ENCODE measurements at regions not wholly inside any gene's neighbourhood (a gene's known extent, or its start where the extent isn't known, plus 50 kb on each side); places are given as distances from the start of the nearest gene placed in this dataset.
"Not testable (repeated sequence)": the region's sequence is repeated elsewhere in the genome, so short reads cannot be mapped to it uniquely, and the experiment has no call there.

DNA sequence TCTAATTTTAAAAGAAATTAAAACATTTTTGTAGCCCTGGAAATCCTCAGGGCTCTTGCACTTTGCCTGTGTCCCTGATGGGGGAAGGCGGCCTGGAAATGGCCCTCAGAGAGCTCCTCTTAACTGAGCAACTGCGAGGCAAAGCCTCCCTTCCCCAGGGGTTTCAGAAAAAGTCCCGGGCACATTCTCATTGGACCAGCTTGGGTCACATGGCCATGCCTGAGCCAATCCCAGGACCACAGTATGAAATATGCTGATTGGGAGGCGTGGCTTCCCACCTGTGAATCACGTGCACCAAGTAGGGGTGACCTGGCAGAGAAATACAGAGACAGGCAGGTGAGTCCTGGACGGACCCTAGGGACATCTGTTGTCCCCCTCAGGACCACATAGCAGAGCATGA is 90.4 kb upstream of the SFSWAP start:
- H3K4me3 Mint-ChIP-seq, result peak overlapping the region; percentile 40
- peaks cover 56% of the 10 kb centered on the region for H3K4me1 Mint-ChIP-seq
- H3K27ac Mint-ChIP-seq (ENCODE audit: unreplicated experiment), result no peak overlapping the region
- TF ChIP-seq, protein P1, sequence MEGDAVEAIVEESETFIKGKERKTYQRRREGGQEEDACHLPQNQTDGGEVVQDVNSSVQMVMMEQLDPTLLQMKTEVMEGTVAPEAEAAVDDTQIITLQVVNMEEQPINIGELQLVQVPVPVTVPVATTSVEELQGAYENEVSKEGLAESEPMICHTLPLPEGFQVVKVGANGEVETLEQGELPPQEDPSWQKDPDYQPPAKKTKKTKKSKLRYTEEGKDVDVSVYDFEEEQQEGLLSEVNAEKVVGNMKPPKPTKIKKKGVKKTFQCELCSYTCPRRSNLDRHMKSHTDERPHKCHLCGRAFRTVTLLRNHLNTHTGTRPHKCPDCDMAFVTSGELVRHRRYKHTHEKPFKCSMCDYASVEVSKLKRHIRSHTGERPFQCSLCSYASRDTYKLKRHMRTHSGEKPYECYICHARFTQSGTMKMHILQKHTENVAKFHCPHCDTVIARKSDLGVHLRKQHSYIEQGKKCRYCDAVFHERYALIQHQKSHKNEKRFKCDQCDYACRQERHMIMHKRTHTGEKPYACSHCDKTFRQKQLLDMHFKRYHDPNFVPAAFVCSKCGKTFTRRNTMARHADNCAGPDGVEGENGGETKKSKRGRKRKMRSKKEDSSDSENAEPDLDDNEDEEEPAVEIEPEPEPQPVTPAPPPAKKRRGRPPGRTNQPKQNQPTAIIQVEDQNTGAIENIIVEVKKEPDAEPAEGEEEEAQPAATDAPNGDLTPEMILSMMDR (conservative IDR thresholded peaks at IDR 0.05), result no peak
- H3K9me3 Mint-ChIP-seq, result no peaks in the 10 kb centered on the region
- H3K27me3 Mint-ChIP-seq (ENCODE audit: low read depth), result peaks cover 8% of the 10 kb centered on the region
- H3K36me3 Mint-ChIP-seq (ENCODE audit: low read depth), result no peaks in the 10 kb centered on the region
- peak; percentile 15 for DNase-seq (ENCODE audit: low read depth, low spot score)

DNA sequence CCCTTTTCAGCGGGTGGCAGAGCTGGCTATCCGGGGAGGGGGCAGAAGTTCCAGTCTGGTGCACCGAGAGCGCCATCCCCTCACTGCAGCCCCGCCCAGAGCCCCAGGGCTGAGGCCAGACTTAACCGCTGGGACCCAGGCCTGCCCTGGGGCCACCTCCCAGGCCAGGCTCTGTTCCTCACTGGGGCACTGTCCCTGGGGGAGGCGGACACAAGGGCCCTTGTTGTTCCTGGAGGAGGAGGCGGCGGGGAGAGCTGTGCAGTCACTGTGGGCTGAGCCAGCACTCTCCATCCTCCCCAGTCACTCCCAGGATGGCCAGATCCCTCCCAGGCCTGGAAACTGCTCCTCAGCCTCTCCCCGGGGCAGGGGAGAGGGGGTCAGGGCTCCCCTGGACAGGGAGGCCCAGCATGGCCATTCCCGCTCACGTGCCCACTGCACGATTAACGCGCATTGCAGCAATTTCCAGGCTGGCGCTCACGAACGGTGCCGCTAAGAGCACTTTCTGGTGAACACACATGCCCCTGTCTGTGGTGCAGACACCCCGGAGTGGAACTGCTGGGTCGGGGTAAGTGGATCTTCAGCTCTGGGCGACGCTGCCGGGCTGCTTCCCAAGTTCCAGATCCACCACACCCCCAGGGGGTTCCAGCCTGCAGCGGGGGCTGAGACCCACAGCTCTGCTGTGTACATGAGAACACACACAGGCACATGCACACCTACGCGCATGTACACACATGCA is 89.8 kb upstream of the SFSWAP start:
- H3K9me3 Mint-ChIP-seq, result no peaks in the 10 kb centered on the region
- TF ChIP-seq, protein P1 (conservative IDR thresholded peaks at IDR 0.05), result no peak
- DNase-seq (ENCODE audit: low read depth, low spot score), result peak; percentile 57
- no peaks in the 10 kb centered on the region for H3K36me3 Mint-ChIP-seq (ENCODE audit: low read depth)
- H3K27me3 Mint-ChIP-seq (ENCODE audit: low read depth), result peaks cover 8% of the 10 kb centered on the region
- peak overlapping the region; percentile 62 for H3K4me3 Mint-ChIP-seq
- peaks cover 58% of the 10 kb centered on the region for H3K4me1 Mint-ChIP-seq
- H3K27ac Mint-ChIP-seq (ENCODE audit: unreplicated experiment), result peak overlapping the region; percentile 67

DNA sequence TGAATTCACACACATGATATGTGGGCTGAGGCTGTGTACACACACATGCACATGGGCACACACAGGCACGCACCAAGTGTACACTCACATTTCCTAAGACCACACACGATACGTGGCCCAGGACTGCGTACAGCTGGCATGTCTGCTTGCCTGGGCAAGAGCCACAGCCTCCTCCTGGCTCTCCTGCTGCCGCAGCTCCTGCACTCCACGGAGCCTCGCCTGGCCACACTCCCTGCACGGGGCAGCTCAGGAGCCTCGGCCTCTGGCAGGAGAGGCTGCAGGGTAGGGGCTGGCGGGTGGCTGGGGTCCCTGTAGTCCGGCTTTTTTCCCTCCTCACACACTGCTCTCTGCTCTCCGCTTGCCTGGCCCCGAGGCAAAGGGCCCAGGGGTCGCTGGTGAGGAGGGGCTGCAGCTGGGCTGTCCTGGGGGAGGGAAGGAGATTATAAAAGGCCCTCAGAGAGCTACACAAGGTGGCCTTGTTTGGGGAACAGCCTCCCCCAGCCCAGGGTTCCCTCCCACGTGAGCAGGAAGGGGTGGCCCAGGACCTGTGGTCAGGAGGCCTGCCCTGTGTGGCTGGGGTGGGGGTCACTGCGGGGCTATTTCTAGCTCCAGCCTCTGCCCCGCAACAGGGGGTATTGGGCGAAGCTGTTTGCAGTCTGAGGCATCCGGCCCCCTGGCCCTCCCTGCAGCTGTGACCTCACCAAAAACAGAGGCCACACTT is 89.0 kb upstream of the SFSWAP start:
- H3K4me3 Mint-ChIP-seq, result peak overlapping the region; percentile 81
- H3K9me3 Mint-ChIP-seq, result no peaks in the 10 kb centered on the region
- H3K36me3 Mint-ChIP-seq (ENCODE audit: low read depth), result no peaks in the 10 kb centered on the region
- TF ChIP-seq, protein P1 (conservative IDR thresholded peaks at IDR 0.05), result no peak
- peak; percentile 75 for DNase-seq (ENCODE audit: low read depth, low spot score)
- peaks cover 8% of the 10 kb centered on the region for H3K27me3 Mint-ChIP-seq (ENCODE audit: low read depth)
- H3K27ac Mint-ChIP-seq (ENCODE audit: unreplicated experiment), result peak overlapping the region; percentile 67
- H3K4me1 Mint-ChIP-seq, result peaks cover 53% of the 10 kb centered on the region

DNA sequence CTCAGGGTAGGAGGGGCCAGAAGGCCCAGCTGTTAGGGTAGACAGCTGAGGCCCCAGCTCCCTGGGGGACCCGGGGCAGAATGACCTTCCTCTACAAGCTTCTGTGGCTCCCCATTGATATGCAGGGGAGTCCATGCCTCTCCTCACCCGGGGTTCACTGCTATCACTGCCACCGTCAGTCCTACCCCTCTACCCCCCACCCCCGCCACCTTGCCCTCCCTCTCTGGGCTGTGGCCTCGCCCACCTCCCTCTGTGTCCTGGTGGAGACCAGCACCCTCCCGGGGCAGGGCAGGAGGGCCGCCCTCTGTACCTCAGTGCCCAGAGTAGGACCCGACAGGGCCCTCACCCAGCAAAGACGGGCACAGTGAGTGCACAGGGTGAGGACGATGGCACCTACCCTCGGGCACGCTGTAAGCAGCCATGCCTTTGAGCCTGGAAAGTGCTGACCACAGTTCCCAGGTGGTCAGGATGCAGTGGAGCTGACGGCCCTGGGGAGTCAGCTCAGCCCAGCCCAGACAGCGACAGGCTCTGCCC is 88.4 kb upstream of the SFSWAP start:
- peak overlapping the region; percentile 81 for H3K4me3 Mint-ChIP-seq
- H3K4me1 Mint-ChIP-seq, result peaks cover 51% of the 10 kb centered on the region
- H3K36me3 Mint-ChIP-seq (ENCODE audit: low read depth), result no peaks in the 10 kb centered on the region
- no peaks in the 10 kb centered on the region for H3K9me3 Mint-ChIP-seq
- H3K27me3 Mint-ChIP-seq (ENCODE audit: low read depth), result peaks cover 8% of the 10 kb centered on the region
- TF ChIP-seq, protein P1 (conservative IDR thresholded peaks at IDR 0.05), result no peak
- no peak for DNase-seq (ENCODE audit: low read depth, low spot score)
- no peak overlapping the region for H3K27ac Mint-ChIP-seq (ENCODE audit: unreplicated experiment)

DNA sequence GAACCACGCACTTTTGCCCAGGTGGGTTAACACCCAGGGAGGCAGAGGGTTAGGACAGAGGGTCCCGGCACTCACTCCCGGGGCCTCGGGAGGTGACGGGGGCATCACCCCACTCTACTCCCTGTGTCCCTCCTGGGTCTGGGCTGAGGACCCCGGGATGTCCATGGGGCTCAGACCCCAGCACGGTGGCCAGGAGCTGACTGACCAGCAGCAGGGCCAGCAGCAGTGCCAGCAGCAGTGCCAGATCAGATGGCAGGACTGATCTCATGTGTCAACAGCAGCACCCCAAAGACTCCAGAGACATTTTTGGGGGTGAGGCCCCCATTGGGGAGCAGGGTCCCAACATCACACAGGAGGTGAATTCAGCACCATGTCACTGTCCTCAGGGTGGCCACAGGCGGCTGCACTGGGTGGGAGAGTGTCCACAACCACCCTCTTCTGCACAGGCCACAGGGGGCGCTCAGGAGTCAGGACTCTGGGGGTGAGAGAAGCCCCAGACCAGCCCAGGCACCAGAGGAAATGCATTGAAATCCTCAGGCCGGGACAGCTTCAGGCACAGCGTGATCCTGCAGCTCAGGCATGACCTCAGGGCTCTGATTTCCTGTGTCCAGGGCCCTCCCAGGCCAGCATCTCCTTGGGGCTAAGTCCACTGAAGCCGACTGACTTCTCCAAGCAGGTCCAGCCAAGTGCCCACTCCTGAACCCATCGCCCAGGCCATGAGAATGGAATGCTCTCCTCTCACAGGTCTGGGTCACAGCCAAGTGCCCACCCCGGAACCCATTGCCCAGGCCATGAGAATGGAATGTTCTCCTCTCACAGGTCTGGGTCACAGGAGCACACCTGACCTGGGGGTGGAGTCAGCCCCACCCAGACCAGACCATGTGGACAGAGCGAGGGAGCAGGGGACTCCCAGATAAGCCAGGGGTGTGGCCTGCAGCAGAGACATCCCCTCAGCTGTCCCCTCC is 87.2 kb upstream of the SFSWAP start:
- H3K4me1 Mint-ChIP-seq, result peaks cover 46% of the 10 kb centered on the region
- H3K27me3 Mint-ChIP-seq (ENCODE audit: low read depth); H3K9me3 Mint-ChIP-seq; DNase-seq (ENCODE audit: low read depth, low spot score); H3K27ac Mint-ChIP-seq (ENCODE audit: unreplicated experiment); H3K4me3 Mint-ChIP-seq; H3K36me3 Mint-ChIP-seq (ENCODE audit: low read depth): not testable (repeated sequence)

DNA sequence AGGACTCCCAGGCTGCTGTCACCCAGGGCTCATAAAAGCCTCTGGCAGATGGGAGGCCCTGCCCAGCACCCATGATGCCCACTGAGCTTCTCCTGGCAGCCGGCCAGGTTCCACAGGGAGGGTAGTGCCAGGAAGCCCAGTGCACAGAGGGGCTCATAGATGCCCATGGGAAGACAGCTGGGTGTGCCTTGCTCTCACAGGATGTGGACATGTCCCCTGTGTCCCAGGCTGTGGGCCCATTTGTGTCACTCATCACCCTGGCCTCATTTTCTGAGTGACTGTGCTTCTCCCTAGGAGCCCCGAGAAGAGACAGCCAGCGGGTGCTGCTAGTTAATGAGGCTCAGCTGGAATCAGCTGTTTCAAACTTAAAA is 86.5 kb upstream of the SFSWAP start:
- H3K27ac Mint-ChIP-seq (ENCODE audit: unreplicated experiment), result peak overlapping the region; percentile 62
- H3K4me1 Mint-ChIP-seq, result peaks cover 42% of the 10 kb centered on the region
- peaks cover 10% of the 10 kb centered on the region for H3K27me3 Mint-ChIP-seq (ENCODE audit: low read depth)
- H3K9me3 Mint-ChIP-seq; H3K4me3 Mint-ChIP-seq; DNase-seq (ENCODE audit: low read depth, low spot score); H3K36me3 Mint-ChIP-seq (ENCODE audit: low read depth): not testable (repeated sequence)

DNA sequence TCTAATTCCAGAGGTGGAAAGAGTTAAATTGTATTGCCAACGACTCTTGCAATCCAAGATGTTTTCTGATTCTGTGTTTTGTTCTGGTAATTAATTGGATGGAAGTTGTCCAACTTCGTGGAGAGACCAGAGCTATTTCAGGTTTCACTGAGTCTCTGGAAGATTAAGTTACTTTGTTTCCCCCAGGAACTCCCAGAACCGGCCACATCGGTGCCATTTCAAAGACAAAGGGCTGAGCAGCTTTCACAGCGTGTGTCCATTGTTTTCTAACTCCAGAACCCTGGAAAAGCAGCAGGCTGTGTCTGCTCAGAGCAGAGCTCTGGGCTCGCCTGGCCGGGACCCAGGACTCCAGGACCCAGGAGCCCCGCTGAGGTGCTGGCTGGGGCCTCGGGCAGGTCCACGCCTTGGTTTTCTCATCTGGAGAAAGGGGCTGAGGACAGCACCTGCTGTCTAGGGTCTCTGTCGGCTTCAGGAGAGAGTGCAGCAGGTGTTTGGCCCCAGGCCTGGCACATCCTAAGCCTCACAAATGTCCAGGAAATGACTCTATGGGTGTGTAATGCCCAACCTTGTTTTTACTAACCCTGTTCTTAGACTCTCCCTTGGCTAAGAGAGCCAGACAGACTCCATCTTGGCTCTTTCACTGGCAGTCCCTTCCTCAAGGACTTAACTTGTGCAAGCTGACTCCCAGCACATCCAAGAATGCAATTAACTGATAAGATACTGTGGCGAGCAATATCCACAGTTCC is 86.0 kb upstream of the SFSWAP start:
- Mint-ChIP-seq H3K4me1 (peaks cover 37% of the 10 kb centered on the region), H3K27ac (ENCODE audit: unreplicated experiment) (peak overlapping the region; percentile 81), H3K27me3 (ENCODE audit: low read depth) (peaks cover 12% of the 10 kb centered on the region)
- not testable (repeated sequence) for DNase-seq (ENCODE audit: low read depth, low spot score); H3K4me3 Mint-ChIP-seq; H3K36me3 Mint-ChIP-seq (ENCODE audit: low read depth); H3K9me3 Mint-ChIP-seq

- peaks cover 12% of the 10 kb centered on the region for H3K27me3 Mint-ChIP-seq (ENCODE audit: low read depth)
- not testable (repeated sequence) for H3K4me3 Mint-ChIP-seq; H3K9me3 Mint-ChIP-seq; H3K36me3 Mint-ChIP-seq (ENCODE audit: low read depth); DNase-seq (ENCODE audit: low read depth, low spot score); H3K27ac Mint-ChIP-seq (ENCODE audit: unreplicated experiment)
- H3K4me1 Mint-ChIP-seq, result peaks cover 35% of the 10 kb centered on the region
Measured at GRCh38 chr12:131625966-131626722, 84.7 kb upstream of the SFSWAP start.

Measured in neural crest cell (in vitro differentiated cells).